GM18870 (cell line): ENCODE measurements at regions not wholly inside any gene's neighbourhood (a gene's known extent, or its start where the extent isn't known, plus 50 kb on each side); places are given as distances from the start of the nearest gene placed in this dataset.
"Not testable (repeated sequence)": the region's sequence is repeated elsewhere in the genome, so short reads cannot be mapped to it uniquely, and the experiment has no call there.

Source experiments
- ATAC-seq: cut with Tn5 transposase; IDR thresholded peaks from one replicate; pipeline ENCODE4 v1.9.1; 2021; ENCODE audit warnings: moderate library complexity; ENCODE audit not compliant: unreplicated experiment

DNA sequence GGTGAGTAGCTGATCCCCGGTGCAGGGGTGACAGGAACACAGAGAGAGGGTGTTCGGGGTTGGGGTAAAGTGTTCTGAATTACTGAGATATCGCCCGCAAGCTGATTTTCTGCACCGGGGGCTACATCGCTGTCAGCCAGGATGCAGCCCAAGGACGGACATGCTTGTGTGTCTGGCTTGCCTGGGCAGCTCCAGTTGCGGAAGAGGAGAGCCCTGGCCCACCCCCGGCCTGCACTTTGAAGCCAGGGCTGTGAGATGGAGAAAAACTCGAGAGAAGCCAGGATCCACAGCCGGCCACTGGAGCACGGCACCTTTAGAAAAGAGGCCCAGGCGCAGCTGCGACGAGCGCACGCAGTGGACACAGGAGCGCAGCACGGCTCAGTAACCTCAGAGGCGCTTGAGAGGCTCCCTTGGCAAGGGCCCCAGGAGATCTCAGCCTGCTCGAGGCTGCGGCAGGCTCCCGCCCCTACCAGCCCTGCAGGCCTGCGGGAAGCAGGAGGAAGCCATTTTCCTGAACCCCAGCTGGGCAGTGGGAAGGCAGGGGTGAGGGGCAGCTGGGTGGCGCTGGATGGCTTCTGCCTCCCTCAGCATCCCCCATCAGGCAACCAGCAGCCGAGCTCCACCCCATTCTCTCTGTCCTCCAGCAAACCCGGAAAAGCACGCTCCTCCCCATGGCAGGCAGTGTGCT lies 59.2 kb downstream of the C9orf50 start:
- ATAC-seq, result no peak

DNA sequence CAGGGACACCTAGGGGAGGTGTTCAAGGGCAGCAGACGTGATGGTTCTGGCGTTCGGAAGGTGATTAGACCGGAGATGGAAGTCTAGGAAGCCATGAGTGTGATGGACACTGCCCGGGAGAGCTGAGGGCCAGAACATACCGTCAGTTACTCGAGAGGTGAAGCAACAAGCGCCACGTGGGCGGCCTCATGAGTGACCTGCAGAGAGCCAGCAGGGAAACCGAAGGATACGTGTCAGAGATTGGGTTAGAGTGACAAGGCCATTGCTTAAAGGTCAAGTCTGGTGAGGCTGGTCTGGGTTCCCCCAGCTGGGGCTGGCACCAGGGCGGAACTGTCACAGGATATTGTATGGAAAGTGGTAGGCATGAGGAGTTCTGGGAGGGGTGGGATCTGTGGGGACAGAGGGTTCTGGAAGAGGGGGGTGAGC lies 60.0 kb downstream of the C9orf50 start:
- ATAC-seq, result no peak

DNA sequence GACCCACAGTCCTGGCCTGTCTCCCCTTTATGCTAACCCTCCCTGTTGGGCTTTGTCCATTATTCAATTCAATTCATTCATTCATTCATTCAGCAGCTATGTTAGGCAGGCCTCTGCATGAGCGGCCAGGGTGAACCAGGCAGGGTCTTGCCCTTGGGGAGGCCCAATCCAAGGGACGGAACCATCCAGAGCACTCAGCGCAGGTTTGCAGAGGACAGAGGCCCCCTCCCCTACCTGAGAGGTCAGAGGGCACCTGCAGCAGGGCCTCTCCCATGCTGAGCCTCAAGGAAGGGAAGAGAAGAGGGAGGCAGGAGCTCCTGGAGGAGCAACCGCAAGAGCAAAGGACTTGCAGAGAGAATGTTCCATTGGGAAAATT lies 61.4 kb downstream of the C9orf50 start:
- ATAC-seq, result no peak

DNA sequence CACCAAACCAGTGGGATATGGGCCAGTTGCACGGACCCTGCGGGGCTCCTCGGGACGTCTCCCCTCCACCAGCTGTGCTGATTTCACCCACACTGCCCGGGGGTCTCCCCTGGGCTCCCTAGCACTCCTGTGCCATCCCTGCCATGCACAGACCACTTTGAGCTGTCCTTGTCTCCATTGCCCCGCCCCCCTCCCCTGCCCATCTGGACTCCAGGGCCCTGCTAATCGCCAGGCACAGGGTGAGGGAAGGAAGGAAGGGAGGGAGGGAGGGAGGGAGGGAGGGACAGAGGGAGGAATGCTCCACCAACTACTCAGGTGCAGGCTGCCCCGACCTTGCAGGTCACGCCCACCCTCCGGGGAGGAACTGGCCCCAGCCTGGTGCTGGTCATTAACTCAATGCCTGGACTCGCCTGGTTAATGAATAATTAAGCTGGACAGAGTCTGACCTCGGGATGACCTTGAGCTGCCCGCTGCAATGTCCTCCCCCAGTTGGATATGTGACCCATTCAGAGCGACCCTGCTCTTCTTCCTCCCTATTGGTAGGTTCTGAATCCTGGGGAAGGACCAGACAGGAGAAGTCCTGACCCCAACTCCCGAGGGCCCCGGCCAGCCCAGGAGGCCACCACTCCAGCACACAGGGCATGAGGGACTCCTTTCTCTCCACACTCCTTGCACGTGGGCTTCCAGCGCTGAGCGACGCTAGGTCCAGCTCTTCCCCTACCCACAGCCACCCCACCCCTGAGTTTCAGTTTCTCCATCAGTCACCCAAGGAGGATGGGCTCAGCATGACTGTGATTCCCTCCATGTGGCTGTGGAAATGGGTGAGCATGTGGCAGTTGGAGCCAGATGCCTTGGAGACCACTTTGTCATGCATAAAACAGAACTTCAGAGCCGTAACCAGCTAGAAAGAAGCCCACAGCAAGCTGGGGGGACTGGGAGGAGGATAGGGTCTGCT lies 62.1 kb downstream of the C9orf50 start:
- ATAC-seq, result no peak

DNA sequence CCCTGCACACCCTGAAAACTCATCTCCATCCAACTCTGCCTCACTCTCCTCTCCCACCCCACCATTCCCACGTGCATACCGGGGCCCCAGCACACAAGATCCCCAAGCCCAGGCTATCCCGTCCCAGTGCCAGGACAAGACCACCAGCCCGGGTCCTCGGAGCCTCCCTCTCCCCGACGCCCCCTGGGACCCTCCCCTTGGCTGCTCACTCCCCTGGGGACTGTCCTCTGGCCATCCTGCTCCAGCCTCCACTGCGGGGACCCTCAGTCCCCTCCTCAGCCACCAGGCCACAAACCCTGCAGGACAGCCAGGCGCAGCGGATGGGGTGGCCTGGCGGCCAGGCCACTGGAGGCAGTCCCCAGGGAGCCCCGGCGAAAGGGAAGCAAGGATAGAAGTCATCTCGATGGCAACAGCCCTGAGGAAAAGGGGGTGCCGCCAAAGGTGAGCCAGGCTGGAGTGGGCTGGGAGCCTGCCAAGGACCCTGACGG lies 62.8 kb downstream of the C9orf50 start:
- no peak for ATAC-seq

DNA sequence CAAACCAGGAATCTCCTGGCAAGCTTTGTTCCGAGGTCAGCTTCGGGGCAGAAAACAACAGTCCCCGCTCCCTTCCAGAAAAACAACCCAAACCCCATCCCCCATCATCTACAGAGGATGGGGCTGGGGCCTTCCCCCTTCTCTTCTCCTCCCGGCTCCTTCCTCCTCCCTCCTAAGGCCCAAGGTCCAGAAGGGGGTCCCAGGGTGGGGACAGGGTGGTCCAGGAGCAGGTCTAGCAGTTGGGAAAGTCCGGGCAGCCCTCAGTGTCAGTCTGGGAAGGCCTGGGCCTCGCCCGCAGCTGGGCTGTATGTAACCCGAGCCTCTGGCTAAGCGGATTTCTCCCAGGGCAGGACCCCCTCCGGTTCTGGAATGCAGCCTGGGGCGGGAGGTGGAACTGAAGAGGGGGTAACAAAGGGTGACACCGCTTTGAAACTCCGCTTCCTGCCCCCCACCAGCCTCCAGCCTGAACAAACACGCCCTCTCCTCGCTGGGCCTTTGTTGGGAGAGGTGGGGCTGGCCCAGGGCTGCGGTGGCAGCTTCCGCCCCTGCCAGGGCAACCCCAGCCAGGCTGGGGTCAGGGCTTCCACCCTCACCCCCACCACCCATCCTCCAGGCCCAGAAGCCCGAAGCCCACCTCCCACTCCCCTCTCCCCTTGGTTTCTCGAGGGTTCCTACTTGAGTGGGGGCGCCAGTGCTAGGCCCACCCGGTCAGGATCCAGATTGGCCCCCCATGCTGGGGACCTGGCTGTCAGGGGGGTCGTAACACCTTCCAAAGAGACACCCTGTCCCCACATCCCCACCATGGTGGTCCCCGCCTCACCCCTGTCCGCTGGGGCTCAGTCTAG lies 63.5 kb downstream of the C9orf50 start:
- no peak for ATAC-seq

DNA sequence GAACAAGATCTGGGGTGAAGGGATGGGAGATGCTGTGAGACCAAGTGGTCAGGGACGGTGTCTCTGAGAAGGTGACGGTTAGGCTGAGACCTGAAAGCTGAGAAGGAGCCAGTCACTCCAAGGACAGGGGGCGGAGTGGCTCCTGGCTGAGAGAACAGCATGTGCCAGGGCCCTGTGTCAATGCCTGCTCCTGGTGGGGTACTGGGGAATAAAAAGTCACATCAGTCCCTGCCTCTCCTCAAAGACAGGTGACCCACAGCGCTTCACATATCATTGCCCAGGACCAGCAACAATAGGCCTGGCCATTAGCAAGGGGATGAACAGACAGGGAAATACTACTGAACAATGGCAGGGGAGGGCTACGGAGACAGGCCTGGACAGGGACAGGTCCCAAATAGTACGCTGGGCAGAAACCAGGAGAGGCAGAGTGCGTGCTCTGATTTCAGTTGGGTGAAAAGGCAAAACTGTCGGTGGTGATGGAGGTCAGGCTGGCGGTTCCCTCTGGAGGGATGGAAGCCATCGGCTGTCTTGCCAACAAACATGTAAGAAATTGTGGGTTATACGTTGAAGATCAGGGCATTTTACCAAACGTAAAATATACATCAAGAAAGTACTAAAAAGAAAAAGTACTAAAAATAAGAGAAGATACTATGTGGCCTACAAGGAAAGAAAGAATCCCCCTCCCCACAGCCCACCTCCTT lies 64.3 kb downstream of the C9orf50 start:
- ATAC-seq, result no peak

DNA sequence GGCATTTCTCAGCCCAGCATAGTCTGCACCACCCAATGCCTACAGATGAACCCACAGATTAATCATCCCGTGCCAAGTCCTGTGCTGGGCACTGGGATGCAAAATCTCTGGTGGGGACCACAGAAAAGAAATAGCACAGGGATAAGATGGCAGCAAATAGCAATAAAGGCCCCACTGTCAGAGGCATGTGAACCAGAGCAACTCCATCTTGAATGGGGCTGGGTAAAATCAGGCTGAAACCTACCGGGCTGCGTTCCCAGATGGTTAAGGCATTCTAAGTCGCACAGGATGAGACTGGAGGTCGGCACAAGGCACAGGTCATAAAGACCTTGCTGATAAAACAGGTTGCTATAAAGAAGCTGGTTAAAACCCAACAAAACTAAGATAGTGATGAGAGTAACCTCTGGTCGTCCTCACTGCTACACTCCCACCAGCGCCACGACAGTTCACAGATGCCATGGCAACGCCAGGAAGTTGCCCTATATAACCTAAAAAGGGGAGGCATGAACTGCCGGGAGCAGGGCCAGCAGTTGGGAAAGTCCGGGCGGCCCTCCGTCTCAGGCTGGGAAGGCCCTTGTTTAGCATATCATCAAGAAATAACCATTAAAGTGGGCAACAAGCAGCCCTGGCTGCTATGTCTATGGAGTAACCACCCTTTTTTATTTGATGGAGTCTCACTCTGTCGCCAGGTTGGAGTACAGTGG lies 65.2 kb downstream of the C9orf50 start:
- no peak for ATAC-seq

DNA sequence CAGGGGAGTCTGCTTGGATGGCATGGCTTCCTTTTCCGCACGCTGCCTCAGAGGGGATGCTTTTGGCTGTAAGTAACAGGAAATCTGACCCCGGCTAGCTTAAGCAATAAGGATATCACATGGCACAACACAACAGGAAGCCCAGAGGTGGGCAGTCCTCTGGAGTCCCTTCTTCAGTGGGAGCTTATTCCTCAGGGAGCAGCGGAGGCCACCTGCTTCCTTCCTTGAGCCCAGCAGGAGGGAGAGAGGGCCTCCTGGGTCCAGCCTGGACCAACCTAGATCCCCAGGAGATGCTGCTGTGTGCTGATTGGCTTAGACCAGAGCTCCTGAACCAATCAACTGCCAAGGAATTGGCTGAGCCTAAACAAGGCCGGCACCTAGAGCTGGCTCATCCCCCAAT lies 66.3 kb downstream of the C9orf50 start:
- no peak for ATAC-seq

DNA sequence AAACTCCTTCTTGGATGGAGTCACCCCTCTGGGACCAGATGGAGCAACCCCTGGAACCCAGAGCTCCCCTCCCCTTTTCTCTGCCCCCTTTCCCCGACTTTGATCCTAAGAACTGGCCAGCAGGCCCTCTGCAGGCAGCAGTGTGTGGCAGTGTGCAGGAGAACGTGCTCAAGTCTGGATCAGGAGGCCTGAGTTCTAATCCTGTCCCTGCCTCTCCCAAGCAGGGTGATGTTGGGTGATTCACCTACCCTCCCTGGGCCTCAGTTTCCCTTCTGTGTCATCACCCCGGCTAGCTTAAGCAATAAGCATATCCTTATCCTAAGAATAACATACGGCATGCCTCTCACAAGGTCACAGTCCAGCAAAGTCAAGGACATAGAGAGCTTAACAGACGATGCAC lies 67.6 kb downstream of the C9orf50 start:
- ATAC-seq, result no peak

DNA sequence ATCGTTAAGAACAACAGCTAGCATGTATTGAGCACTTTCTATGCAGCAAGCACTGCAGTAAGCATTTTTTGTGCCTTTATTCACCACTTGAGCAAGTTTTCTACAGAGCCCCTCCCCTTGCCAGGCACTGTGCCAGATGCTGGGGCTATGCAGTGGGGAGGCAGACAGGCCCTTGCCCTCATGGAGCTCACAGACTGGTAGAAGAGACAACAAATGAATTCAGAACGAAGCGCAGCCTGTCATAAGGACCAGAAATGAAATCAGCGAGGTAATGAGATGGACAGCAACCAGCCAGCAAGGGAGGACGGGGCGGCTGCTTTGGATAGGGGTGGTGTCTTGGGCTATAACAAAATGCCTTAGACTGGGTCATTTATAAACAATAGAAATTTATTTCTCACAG lies 68.8 kb downstream of the C9orf50 start:
- no peak for ATAC-seq

DNA sequence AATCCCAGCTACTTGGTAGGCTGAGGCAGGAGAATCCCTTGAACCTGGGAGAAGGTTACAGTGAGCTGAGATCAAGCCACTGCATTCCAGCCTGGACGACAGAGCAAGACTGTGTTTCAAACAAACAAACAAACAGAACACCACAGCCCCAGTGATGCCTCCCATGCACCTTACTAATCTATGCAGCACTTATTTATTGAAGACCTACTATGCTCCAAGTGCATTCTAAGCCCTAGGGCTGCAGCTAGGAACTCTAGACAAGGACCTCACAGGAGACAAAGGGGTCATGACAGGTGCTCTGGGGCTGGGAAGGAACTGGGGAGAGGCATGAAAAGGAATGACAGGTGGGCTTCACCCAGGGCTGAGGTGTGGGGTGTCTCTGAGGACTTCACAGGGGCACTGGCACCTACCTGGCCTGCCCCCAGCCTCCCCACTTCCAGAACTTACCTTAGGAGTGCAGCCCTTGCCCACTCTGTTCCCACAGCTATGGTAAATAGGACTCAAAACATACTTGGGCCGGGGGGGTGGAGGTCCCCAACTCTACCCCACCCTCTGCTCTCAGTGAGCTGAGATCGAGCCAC lies 69.4 kb downstream of the C9orf50 start:
- ATAC-seq, result no peak

DNA sequence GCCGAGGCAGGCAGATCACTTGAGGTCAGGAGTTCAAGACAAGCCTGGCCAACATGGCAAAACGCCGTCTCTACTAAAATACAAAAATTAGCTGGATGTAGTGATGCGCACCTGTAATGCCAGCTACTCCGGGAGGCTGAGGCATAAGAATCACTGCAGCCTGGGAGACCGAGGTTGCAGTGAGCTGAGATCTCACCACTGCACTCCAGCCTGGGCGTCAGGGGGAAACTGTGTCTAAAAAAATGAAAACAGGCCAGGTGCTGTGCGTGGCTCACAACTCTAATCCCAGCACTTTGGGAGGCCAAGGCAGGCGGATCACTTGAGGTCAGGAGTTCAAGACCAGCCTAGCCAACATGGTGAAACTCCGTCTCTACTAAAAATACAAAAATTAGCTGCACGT lies 69.9 kb downstream of the C9orf50 start:
- ATAC-seq, result not testable (repeated sequence)

DNA sequence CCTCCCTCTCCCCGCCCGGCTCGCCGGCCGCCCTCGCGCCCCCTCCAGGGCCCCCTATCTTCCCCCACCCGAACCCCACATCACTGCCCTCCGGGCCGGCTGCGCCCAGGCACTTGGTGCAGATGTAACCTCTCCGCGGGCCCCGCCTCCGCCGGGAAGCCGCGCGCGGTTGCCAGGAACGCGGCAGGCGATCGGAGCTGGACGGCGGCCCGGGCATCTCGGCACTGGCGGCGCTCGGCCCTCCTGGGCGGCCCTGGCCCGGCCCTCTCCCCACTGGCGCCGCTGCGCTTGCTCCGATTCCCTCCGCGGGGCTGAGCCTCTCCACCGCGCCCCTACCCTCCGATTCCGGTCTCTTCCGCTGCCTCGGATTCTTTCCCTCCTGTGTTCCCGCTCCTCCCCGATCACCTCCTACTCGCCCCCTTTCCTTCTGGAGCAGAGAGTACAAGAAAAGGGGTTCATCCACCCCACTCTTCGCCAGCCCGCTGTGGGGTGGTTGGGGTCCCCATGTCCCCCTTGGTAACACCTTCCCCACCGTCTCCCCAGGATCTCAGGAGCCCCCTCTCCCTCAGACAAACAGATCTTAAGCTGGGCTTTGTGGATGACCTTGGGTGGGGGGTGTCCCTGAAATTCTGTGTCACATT lies 70.6 kb downstream of the C9orf50 start:
- ATAC-seq, result no peak

DNA sequence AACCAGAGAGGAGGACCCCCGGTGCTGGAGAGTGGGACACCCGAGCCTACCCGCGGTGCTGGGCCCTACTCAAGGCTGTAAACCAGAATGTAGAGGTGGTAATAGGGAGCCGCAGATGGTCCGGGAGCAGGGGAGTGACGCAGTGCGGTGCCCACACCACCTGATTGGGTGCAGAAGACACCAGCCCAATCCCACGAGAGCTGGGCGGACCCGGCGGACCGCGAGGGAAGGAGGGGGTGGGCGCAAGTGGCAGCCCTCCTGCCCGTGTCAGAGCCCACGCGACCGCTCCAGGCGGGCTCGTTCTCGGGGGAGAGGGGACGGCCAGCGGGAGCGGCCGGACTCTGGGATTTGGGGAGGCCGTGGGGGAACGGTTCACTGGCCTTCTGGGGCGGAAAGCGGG lies 71.2 kb downstream of the C9orf50 start:
- ATAC-seq, result no peak

DNA sequence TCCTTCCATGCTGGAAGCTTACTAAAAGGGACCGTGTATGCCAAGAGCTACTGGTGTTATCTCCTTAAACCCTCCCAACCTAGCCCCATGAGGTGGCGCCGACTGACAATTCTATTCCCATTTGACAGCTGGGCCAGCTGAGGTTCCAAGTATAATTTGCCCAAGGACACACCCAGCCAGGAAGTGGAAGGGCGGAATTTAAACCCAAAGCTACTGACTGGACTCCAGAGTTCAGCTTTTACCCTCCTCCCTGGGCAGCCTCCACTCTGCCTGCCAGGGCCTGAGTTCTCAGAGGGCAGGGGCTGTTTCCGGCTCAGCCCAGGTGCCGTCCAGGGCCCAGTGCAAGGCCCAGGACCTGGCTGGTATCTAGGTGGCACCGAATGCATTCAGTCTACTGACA lies 71.8 kb downstream of the C9orf50 start:
- ATAC-seq, result no peak

DNA sequence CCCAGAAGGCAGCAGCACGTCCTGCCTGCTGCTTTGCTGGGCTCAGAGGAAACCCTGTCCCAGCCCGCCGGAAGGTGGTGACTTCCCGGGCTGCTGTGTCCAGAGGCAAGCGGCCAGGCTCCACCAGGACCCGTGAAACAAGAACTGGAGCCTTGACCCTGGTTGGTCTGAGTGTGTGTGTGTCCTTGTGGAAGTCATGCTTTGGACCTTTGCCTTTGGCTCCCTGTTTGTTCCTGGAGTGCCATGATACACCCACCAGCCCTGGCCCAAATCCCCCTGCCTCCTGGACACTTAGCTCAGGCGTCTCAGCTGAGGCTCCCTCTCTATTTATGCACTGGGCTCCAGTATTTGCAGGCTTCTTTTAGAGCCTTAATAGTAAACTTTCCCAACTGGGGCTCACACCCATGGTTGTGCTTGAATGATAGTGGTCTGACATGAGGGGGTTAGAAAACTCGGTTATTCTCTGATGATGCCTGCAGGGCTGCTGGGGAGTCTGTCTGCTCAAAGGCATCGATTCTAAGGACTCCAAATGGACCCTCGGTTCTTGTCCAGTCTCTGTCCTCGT lies 72.2 kb downstream of the C9orf50 start:
- no peak for ATAC-seq

DNA sequence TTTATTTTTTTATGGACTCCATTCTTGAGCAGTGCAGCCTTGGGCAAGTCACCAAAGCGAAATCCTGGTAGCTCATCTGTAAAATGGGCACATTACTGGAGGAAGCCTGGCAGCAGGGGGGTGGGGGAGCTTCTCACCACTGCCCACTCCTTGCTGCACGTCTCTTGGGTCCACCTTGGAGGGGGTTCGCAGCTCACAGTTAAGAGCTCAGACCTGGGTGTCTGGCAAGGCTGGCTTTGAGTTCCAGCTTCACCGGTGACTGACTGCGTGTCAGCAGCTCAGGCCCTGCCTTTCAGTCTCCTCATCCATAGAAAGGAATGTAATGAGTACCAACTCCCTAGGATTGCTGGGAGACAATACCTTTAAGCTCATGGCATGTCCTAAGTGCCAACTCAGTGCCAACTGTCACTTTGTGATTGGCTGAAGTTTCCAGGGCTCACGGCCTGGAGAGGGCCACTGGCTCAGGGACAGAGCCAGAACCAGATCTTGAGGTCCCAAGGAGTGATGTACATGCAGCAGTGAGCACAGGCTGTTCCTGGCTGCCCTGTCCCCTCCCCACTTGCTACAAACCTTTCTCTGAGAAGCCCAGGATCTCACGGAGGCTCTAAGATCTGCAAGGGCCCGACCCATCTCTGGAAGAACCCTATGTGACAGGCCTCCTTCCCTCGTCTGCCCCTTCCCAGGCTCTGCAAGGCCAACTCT lies 72.9 kb downstream of the C9orf50 start:
- ATAC-seq, result no peak
